DND-41 (cell line): ENCODE measurements at regions not wholly inside any gene's neighbourhood (a gene's known extent, or its start where the extent isn't known, plus 50 kb on each side); places are given as distances from the start of the nearest gene placed in this dataset.

Experiments
- ATAC-seq: fragments of 200-7000 bp; cut with Tn5 transposase; 3 replicates; pipeline ENCODE4 v1.9.1; 2021; ENCODE audit warnings: low read depth; ENCODE audit not compliant: insufficient read depth
- DNase-seq: peaks from one replicate; pipeline ENCODE4 v3.0.0-alpha.2; 2020
- H2AFZ ChIP-seq: 2 replicates; pipeline ENCODE4 v1.6.0; 2012; ENCODE audit warnings: low read depth, low read length
- H3K27ac ChIP-seq: 2 replicates; pipeline ENCODE4 v1.5.1; 2012; ENCODE audit warnings: low read length, inconsistent platforms
- H3K27me3 ChIP-seq: fragments of 200-600 bp; sonication (generic); 2 replicates; pipeline ENCODE4 v1.6.0; 2012; ENCODE audit warnings: low read length, mild to moderate bottlenecking, inconsistent platforms; ENCODE audit not compliant: insufficient read depth, poor library complexity
- H3K36me3 ChIP-seq: 2 replicates; pipeline ENCODE4 v1.5.1; 2012; ENCODE audit warnings: low read length, inconsistent platforms; ENCODE audit not compliant: insufficient read depth
- H3K4me1 ChIP-seq: 2 replicates; pipeline ENCODE4 v1.5.1; 2012; ENCODE audit warnings: mild to moderate bottlenecking, low read length; ENCODE audit not compliant: insufficient read depth
- H3K4me2 ChIP-seq: 2 replicates; pipeline ENCODE4 v1.6.0; 2012; ENCODE audit warnings: mild to moderate bottlenecking, moderate library complexity, low read length, inconsistent platforms; ENCODE audit not compliant: insufficient read depth
- H3K4me3 ChIP-seq, 2 experiments: fragments of 200-600 bp in 1 of 2; shearing (Covaris generic) in 1 of 2; 2 replicates each; pipeline ENCODE4 v1.5.1; 2012 to 2016; ENCODE audit warnings: inconsistent platforms in 2 of 2, low read length in 2 of 2, mild to moderate bottlenecking in 2 of 2, low read depth in 1 of 2, moderate library complexity in 1 of 2
- H3K79me2 ChIP-seq: 2 replicates; pipeline ENCODE4 v1.6.0; 2012; ENCODE audit warnings: low read length, inconsistent platforms; ENCODE audit not compliant: insufficient read depth
- H3K9ac ChIP-seq: 2 replicates; pipeline ENCODE4 v1.6.0; 2012; ENCODE audit warnings: low read depth, mild to moderate bottlenecking, inconsistent platforms, low read length, moderate library complexity
- H3K9me3 ChIP-seq: 2 replicates; pipeline ENCODE4 v1.5.1; 2012; ENCODE audit warnings: low read length, moderate library complexity, mild to moderate bottlenecking, inconsistent platforms; ENCODE audit not compliant: insufficient read depth, severe bottlenecking
- H4K20me1 ChIP-seq: 2 replicates; pipeline ENCODE4 v1.6.0; 2012; ENCODE audit warnings: low read length; ENCODE audit not compliant: insufficient read depth
- EZH2 ChIP-seq: IDR thresholded peaks from 3 replicates; pipeline ENCODE4 v1.6.1; 2012; ENCODE audit warnings: borderline replicate concordance, low read depth, mild to moderate bottlenecking, moderate library complexity, low read length, inconsistent platforms; ENCODE audit not compliant: severe bottlenecking
- TF ChIP-seq, protein P1 (sequence below): IDR thresholded peaks from 2 replicates; pipeline ENCODE4 v1.5.1; 2012; ENCODE audit warnings: borderline replicate concordance, low read length, moderate library complexity, mild to moderate bottlenecking; ENCODE audit not compliant: poor library complexity, severe bottlenecking; ENCODE audit errors: extremely low read depth

DNA sequence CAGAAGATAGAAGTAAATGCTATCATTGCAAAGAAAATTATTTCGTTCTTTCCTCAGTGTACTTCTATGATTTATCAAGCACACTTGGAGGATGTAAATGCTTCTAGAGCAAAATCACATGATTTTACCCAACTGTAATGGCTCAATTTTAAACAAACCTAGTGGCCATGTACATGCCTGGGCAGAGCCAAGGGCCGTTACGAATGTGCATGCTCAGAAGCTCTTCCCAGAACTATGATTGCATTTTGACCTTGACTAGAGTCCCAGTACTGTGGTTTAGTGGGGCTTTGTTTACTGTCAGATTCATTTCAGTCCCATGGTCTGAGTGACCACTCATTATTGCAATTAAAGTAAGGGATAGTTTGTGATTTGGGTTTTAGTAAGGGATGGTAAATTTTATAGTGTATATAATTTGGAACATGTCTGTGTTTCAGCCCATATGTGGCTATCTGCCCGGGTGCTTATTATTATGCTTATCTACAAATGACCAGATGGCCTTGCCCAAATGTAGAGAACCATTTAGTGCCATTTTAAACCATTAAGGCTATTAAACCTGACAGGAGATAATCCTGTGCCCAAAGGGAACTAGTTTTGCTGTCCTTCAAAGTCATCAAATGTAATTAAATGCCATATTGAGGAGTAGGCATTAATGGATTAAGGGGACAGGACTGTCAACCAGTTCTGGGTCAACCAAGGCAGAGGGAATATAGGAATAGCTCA is 239.1 kb downstream of the ICOS start:
- H3K4me2 ChIP-seq: no peak overlapping the region
- no peak overlapping the region for H3K4me3 ChIP-seq
- H3K27ac ChIP-seq: no peak overlapping the region
- peaks cover 23% of the 10 kb centered on the region for H3K27me3 ChIP-seq
- H3K9ac ChIP-seq: no peak overlapping the region
- ATAC-seq: no peak
- H4K20me1 ChIP-seq: no peaks in the 10 kb centered on the region
- H3K36me3 ChIP-seq: no peaks in the 10 kb centered on the region
- H3K79me2 ChIP-seq: no peaks in the 10 kb centered on the region
- no peaks in the 10 kb centered on the region for H3K9me3 ChIP-seq
- H2AFZ ChIP-seq: no peak overlapping the region
- DNase-seq: no peak
- TF ChIP-seq, protein P1, sequence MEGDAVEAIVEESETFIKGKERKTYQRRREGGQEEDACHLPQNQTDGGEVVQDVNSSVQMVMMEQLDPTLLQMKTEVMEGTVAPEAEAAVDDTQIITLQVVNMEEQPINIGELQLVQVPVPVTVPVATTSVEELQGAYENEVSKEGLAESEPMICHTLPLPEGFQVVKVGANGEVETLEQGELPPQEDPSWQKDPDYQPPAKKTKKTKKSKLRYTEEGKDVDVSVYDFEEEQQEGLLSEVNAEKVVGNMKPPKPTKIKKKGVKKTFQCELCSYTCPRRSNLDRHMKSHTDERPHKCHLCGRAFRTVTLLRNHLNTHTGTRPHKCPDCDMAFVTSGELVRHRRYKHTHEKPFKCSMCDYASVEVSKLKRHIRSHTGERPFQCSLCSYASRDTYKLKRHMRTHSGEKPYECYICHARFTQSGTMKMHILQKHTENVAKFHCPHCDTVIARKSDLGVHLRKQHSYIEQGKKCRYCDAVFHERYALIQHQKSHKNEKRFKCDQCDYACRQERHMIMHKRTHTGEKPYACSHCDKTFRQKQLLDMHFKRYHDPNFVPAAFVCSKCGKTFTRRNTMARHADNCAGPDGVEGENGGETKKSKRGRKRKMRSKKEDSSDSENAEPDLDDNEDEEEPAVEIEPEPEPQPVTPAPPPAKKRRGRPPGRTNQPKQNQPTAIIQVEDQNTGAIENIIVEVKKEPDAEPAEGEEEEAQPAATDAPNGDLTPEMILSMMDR: no peak
- TF ChIP-seq EZH2: no peak
- H3K4me1 ChIP-seq: no peaks in the 10 kb centered on the region

GRCh38 chr2:204176306-204176705 is 239.7 kb downstream of the ICOS start:
- Histone ChIP-seq H3K27me3 (peaks cover 19% of the 10 kb centered on the region), H3K27ac (no peak overlapping the region), H3K36me3 (no peaks in the 10 kb centered on the region), H3K79me2 (no peaks in the 10 kb centered on the region), H3K4me1 (no peaks in the 10 kb centered on the region), H3K9ac (no peak overlapping the region), H4K20me1 (no peaks in the 10 kb centered on the region), H2AFZ (no peak overlapping the region), H3K4me2 (no peak overlapping the region), H3K4me3 (no peak overlapping the region), H3K9me3 (no peaks in the 10 kb centered on the region)
- DNase-seq: no peak
- TF ChIP-seq, protein P1: no peak
- no peak for TF ChIP-seq EZH2
- no peak for ATAC-seq

DNA sequence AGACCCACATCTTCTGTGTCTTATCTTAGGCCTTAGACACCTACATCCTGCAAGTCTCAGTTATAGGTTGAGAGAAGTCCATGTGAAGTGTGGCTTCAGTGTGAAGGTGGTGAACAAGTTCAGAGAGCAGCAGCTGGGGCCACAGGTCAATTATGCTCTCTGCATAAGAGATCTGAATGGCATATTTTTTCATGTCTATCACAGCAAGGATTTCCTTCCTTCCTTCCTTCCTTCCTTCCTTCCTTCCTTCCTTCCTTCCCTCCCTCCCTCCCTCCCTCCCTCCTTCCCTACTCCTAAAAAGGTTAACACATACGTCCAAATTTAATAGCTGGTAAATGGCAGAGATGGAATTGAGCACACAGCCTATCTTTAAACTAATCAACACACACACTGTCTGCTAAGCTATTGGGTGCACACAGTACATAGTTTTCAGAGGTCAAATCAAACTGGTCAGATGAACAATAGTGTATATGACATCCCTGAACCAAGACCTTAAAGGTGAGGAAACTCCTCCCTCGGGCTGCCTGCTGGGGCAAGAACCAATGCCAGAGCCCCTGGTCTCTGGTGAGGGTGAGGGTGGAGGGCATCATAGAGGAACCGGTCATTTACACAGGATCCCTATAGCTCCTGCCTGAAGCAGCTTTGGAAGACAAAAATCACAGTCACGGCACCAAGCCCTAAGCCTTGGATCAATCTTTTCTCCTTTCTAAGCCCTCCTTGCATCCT is 240.9 kb downstream of the ICOS start:
- no peak overlapping the region for H3K4me2 ChIP-seq
- H3K36me3 ChIP-seq: no peaks in the 10 kb centered on the region
- no peak overlapping the region for H3K4me3 ChIP-seq
- peak; percentile 42; the same call in 1 of the 3 replicates for ATAC-seq
- H3K27me3 ChIP-seq: peaks cover 15% of the 10 kb centered on the region
- TF ChIP-seq, protein P1: no peak
- no peak for TF ChIP-seq EZH2
- H4K20me1 ChIP-seq: no peaks in the 10 kb centered on the region
- no peaks in the 10 kb centered on the region for H3K4me1 ChIP-seq
- H3K9ac ChIP-seq: no peak overlapping the region
- no peak overlapping the region for H2AFZ ChIP-seq
- no peak for DNase-seq
- no peaks in the 10 kb centered on the region for H3K79me2 ChIP-seq
- no peaks in the 10 kb centered on the region for H3K9me3 ChIP-seq
- H3K27ac ChIP-seq: no peak overlapping the region
